SK-N-DZ (cell line): ENCODE measurements at regions not wholly inside any gene's neighbourhood (a gene's known extent, or its start where the extent isn't known, plus 50 kb on each side); places are given as distances from the start of the nearest gene placed in this dataset.

ENCODE experiments used
- DNase-seq: peaks from one replicate; pipeline ENCODE4 v3.0.0-alpha.2; 2015; ENCODE audit warnings: low spot score

GRCh38 chr4:24637173-24637572, 52.8 kb upstream of the DHX15 start:
- DNase-seq = no peak

GRCh38 chr4:24638396-24638875, 54.1 kb upstream of the DHX15 start:
- no peak for DNase-seq

DNA sequence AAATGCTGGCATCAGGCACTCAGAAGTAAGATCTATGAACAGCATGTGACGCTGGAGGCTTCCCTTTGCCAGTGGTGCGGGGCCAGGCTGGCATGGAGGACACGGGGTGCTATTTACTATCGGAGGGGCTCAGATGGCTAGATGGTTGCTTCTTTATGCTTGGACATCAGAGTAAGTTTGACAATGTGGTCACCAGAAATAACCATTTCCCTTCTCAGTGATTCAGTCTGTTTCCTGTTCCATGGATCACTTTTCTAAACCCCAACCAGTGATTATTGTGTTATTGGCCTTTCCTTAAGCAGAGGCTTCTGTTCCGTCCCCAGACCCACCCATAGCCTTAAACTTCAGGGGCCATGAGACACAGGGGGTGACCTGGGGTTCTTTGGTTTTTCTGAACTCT, 55.4 kb upstream of the DHX15 start:
- no peak for DNase-seq

DNA sequence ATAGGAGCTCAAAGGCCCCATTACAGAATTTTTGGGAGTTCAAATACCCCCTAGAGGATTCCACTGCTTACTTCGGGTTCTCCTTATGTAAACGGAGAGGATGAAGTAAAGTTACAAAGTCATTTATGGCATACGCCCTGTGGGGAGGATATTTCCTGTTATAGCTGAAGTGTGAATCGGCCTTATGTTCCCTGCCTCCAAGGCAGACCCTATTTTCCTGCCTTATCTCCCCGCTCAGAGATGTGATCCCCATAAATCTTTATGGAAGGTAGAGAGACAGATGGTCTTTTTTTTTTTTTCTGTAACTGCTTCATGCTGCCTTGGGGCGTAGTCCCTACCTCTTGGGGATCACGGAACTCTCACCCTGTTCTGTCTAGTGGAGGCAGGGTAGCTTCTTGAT, 56.0 kb upstream of the DHX15 start:
- DNase-seq = no peak

DNA sequence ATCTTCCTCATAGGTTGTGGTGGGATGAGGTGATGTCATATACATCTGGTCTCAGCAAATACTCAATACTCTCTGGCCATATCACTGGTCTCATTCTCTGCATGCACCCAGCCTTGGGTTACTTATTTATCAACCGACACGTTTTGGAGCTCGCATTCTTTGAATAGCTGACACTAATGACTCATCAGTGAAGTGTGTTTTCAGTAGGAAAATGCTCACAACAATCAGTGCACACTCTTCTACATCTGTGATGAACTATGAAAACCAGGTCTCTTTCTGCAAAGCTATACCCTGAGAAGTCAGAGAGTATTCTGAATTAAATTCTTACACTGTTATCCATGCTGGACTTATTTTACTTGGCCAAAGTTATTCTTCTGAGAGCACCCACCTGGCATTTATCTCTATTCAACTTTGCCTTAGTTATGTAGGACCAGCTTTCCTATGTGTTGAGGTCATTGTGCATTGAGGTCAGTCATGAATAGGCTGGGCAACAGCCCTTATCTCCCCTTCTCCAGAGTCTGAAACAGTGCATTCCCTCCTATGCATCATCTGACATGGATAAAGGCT, 58.7 kb upstream of the DHX15 start:
- no peak for DNase-seq

- DNase-seq = no peak
Observed at GRCh38 chr4:24643774-24644520, 59.6 kb upstream of the DHX15 start.

DNA sequence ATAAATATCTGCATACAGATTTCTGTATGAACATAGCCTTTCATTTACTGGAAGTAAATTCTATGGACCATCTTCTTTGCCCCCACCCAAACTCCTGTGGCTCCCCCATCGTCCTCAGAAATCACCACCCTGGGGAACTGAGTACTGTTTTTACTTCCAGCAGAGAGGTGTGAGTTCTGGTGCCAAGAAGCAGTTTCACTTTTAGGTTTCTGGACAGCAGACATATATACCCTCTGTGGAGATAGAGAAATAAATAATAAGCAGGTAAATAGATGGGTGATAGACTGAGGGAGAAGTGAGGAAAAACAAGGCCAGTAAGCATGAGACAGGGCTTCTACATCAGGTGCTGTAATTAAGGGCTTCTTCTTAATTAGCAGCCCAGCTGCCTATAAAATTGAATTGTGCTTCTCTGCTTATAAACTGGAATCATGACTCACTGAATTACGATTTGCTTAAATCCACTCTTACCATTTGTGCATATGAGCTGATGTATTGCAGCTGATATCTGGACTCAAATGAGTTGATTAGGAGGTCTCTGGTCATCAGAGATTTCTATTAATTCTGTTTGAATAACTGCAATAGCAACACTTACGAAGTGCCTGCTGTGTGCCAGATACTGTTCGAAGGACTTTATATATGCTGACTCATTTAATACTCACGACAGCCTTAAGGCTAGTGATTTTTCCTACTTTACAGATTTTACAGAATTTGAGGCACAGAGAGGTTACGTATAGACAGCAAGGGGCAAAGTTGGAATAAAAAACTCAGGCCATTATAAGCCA, 60.8 kb upstream of the DHX15 start:
- DNase-seq = no peak

- no peak for DNase-seq
Observed at GRCh38 chr4:24645765-24646550, 61.6 kb upstream of the DHX15 start.

DNA sequence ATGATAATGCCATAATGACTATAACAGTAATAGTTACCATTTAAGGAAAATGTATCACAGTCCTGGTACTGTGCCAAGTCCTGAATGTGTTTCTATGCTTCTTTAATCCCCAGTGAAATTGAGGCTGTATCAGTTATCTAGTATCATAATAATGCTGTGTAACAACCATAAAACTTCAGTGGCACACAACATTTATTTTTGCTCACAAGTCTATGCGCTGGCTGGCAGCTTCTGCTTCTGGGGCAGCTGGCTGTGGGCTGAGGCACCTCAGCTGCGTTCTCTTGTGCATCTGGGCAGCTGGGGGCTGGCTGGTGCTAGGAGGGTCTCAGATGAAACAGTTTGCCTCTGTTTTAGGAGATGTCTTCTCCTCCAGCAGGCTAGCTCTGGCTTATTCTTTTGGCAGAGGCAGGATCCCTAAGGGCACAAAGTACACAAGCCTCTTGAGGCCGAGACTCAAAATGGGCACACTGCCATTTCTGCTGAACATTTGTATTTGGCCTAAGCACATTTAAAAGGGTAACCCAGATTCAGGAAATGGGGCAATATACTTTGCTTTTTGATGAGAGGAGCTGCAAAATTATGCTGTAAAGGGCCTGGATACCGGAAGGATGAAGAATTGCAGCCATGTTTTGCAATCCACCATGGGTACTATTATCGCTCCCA, 62.6 kb upstream of the DHX15 start:
- DNase-seq = no peak

DNA sequence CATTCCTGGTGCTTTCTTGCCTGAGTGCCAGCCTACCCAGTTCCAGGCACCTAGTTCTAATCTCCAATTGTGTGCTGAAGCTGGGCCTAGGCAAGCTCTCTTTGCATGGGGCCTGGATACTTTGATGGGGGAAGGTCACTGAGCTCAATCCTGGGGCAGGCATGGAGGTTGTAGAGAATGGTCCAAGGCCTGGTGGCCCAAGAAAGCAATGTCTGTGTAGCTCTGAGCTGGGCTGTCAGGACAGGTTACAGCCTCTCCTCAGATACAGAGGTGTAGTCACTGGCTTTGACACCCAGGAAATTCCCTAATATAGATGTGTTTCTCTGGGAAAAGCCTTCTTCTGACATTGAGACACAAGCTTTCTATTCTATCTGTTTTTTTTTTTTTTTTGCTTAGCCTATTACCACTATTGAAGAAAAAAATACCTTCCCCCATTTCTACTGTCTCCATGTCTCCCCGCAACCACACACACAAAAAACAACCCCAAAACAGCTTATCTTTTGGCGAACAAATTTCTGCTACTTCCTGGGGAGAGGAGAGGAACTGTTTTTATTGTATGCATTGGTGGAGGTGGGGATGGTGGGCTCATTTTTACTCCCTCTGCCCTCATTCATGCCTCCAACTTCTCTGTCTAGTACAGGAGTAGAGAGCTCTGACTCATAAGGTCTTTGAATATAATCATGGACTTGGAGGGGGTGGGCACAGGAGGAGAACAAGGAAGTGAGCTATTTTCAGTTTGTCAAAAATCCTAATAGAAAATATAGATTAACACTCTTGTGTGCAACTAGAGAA, 66.7 kb upstream of the DHX15 start:
- DNase-seq = no peak

GRCh38 chr4:24655326-24655725, 71.0 kb upstream of the DHX15 start:
- no peak for DNase-seq

DNA sequence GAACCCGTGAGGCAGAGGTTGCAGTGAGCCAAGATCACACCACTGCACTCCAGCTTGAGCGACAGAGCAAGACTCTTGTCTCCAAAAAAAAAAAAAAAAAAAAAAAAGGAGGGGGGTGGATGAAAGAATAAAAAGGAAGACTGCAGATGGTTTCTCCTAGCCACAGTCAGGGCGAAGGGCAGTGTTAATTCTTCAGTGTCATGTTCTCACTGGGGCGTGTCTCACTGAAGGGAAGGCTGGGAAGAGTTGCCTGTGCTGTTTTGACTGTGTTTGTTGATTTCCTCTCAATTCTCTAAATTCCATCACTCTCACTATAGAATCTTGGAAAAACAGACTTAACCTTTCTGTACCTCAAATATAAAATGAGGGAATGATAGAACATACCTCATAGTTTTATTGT, 71.6 kb upstream of the DHX15 start:
- DNase-seq = no peak

GRCh38 chr4:24656906-24657305, 72.6 kb upstream of the DHX15 start:
- DNase-seq = no peak

DNA sequence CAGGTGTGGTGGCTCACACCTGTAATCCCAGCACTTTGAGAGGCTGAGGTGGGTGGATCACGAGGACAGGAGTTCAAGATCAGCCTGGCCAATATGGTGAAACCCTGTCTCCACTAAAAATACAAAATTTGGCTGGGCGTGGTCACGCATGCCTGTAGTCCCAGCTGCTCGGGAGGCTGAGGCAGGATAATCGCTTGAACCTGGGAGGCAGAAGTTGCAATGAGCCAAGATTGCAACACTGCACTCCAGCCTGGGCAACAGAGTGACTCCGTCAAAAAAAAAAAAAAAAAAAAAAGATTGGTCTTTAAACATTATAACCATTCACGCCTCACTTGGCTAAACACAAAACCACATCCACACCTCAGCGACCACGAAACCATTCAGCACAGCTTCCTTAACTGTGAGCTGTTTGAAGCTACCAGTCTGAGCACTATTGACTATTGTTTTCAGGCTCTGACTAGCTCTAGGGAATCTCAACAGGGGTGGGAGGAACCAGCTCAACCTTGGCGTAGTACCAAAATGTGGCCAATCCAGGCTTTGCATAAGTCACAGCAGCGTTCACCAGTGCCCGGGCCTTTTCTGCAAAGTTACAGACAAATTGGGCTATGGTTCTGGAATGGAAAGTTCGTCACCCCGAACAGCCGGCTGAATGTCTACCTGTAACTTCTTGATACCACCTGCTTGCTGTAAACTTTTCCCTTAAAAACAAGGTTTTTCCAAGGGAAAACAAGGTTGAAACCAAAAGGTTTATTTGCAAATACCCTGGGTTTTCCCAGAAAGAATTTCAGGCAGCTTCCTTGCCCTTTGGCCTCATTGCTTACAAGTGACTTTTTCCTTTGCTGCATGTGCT, 73.6 kb upstream of the DHX15 start:
- no peak for DNase-seq

GRCh38 chr4:24659241-24659961, 75.0 kb upstream of the DHX15 start:
- no peak for DNase-seq

DNA sequence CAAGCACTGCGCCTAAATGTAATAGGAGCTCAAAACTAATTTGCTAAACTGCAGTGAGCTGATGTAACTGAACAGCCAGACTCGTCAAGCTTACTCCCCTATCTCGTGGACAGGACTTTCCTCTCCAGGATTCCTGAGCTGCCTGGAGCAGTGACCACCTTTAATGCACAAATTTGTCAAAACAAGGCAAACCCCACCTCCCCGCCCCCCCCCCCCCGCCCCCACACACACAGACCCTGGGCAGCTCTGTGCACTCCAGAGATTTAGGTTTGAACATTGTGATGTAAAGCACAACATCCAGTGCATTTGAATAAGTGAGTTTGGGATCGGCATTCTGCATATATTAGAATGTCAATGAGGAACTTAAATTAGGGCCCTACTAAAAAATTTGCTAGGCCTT, 77.7 kb upstream of the DHX15 start:
- no peak for DNase-seq

DNA sequence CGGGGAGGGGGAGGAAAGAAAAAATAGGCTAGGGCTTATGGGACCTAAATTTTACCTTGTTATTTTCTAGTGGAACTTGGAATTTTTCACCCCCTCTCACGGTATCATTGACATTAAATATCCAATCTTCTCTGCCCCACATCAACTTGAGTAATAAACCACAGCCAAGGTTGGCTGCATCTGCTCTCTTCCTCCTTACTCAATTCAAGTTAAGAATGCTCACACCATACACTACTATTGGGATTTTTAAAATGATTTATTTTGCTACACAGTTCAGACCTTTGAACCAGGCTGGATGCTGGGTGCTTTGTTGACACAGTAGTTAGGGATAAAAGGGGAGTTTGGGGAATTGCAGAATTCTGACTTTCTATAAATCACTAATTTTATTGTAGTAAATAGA, 78.2 kb upstream of the DHX15 start:
- no peak for DNase-seq

DNA sequence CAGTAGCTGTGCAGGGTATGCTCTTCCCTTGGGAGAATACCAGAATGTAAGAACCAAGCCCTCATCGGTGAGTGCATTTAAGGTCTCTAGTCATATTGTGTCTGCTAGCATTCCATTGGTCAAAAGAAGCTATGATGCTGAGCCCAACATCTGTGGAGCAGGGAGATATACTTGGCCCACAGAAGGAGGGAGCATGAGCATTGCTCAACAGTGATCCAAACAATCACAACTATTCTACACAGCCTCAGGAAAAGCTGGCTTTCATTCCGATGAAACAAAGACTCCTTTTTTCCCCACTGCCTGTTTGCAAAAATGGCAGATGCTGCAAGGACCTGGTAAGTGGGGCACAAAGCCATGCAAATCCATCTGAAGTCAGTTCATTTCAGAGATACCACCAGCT, 80.6 kb upstream of the DHX15 start:
- DNase-seq = no peak

GRCh38 chr4:24666316-24666715, 82.0 kb upstream of the DHX15 start:
- DNase-seq = no peak
